Suppressor macrophage treated with lipopolysaccharide for 1 hour (primary cell): ENCODE measurements at regions not wholly inside any gene's neighbourhood (a gene's known extent, or its start where the extent isn't known, plus 50 kb on each side); places are given as distances from the start of the nearest gene placed in this dataset.
"Not testable (repeated sequence)": the region's sequence is repeated elsewhere in the genome, so short reads cannot be mapped to it uniquely, and the experiment has no call there.

Experiments
- DNase-seq, 3 donors: peaks; one replicate each; pipeline ENCODE4 v3.0.0-alpha.2; 2020 to 2022

DNA sequence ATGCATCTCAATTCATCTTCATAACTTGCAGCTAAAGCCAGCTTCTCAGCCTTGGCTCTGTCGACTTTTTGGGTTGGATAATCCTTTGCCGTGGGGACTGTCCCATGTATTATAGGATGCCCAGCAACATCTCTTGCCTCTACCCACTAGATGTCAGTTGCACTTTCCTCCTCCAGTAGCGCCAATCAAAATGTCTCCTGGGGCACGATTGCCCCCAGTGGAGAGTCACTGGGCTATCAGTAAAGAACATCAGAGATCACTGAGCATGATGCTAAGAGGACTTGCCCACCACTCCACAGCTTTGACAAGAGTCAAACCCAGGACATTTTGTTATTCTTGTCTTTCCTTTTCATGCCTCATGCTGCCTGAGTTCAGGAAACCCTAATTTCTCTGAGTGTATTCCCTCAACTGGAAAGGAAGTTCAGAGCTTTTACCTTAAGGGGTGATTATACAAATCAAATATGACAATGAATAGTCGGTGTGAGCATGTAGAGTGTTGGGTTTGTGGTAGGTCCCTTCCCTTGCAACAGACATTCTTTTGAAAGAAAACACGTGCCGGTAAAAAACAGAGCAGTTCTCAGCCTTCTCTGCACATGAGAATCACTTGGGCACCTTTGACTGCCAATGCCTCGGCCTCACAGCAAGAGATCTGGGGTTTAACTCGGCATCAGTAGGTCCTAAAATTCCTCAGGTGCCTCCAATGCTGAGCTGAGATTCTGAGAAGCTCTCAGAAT lies 980.6 kb downstream of the VRK1 start:
- no peak for DNase-seq

DNA sequence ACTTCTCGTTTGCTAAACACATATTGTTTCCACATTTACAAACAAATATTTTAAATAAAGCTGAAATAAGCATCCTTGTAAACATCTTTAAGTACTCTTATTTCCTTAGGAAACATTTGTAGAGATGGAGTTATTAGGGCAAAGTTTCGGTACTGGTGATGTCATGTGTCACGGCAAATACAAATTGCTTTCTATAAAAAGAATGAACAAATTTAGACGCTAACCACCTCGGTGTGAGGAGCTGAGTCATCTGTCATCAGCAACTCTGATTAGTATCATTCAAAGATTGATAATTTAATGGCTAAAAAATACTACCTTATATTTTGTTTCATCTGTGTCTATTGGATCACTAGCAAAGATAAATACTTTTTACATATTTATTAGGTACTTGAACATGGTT lies 982.0 kb downstream of the VRK1 start:
- DNase-seq, result no peak

DNA sequence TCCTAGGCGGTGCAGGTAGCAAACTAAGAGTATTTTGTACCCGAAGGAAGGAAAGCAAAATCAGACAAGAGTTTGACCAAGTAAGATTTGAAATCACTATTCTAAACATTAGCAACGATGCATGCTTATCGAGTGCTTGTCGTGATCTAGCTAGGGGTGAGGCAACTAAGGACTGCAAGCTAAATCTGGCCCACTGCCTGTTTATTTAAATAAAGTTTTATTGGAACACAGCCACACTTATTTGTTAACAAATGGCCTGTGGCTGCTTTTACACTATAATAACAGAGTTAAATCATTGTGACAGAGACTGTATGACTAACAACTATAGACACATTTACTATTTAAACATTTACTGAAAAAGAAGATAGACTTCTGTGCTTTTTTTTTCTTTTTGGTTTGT lies 983.6 kb downstream of the VRK1 start:
- DNase-seq, result no peak

DNA sequence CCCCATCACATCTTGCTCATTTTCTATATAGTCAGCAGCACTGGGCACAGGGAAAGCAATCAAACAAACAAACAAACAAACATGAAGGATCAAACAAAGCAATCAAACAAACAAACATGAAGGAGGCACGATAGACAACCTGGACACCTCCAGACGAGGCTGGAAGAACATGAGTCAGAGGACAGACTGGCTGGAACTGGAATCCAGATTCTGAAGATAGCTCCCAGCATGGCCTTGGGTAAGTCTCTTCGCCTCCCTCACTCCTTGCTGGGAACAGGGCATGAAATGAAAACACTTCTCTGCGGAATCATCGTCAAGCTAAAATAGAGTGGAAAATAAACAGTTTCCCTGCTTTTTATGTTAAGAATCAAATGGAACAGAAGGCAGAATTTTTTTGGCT lies 984.8 kb downstream of the VRK1 start:
- no peak for DNase-seq

DNA sequence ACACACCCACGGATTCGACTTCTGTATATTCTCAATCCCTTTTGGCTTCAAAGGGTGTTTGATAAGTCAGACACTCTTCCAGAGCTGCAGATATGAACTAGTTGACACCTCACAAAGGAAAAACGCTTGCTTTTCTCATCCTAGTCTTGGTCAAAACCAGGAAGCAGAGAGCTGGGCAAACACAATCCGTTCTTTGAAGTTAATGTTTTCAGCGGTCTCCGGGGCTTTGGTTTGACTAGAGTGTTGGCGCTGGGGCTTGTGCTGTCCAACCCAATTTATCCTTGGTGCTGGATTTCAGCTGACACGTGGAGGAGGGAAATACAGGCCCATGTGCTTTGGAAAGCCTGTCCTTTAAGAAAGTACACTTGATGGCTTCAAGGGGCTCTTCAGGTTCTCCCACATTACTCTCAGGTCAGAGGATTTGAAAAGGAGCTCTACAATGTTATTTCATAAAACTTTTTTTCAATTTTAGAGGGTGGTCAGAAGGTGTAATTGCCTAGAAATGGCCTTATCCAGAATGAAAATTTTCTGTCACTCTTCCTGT lies 985.8 kb downstream of the VRK1 start:
- DNase-seq, result no peak

DNA sequence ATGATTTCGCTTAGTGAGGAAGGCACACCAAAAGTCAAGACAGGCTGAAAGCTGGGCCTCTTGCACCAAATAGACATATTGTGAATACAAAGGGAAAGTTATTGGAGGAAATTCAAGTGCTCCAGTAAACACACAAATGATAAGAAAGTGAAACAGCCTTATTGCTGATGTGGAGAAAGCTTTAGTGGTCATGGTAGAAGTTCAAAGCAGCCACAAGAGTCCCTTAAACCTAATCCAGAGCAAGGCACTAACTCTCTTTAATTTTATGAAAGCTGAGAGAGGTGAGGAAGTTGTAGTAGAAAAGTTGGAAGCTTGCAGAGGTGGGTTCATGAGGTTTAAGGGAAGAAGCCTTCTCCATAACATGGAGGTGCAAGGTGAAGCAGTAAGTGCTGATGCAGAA lies 988.3 kb downstream of the VRK1 start:
- no peak for DNase-seq

DNA sequence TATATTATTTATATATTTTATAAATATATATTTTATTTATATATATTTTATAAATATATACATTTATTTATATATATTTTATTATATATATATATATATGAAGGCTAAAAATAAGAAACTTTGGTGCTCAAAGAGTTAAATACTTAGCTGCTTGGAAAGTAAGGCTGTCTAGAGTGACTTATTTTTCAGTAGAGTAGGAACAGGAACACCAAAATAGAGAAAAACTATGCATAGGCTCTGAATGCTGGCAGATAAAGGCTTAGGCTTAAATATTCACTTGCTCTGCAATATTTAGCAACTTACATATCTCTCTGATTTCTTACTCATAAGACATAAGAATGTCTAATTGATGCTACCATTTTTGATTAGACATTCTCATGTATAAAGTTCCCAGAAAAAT lies 991.2 kb downstream of the VRK1 start:
- no peak for DNase-seq

DNA sequence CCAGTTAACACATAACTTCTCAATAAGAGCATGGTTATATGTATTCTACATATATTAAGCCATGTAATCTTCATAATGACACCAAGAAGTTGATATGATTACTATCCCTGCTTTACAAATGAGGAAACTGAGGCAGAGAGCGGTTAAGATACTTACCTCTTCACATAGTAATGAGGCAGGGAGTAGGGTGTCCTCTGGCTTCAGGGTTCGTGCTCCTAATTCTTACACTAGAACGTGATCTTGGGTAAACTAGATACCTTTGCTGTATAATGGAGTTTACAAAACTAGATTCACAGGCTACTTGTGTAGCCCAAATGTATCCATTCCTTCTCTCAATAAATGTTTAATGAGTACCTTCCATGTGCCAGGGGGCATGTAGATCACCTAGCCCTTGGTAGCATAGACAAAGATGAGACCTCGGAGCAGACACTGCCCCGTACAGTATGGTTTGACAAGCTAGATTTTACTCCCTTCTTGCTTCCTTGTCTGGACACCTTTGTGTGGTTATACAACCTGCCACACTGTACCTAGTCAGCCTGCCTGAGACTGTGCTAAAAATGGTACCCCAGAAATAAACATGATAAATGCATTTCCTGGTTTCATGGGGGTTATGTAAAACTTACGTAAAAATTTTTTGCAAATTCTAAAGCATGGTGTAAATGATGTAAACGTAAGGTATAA lies 991.8 kb downstream of the VRK1 start:
- DNase-seq, result no peak

DNA sequence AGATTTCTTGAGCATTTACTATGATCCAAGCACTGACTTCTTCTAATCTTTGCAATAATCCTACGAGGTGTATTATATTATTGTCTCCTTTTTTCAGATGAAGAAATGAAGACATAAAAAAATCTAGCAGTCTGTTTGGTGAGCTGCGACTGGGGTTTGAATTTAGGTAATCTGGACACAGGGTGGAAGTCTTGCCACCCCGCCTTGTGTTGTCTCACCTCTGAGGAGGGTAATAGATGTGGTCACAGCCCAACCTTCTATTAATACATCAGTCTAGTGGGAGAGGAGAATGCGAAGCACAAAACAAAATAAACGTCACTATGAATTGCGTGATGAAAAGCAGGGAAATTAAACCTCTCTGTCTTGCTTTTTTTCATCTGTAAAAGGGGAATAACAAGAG lies 993.9 kb downstream of the VRK1 start:
- DNase-seq, result no peak

DNA sequence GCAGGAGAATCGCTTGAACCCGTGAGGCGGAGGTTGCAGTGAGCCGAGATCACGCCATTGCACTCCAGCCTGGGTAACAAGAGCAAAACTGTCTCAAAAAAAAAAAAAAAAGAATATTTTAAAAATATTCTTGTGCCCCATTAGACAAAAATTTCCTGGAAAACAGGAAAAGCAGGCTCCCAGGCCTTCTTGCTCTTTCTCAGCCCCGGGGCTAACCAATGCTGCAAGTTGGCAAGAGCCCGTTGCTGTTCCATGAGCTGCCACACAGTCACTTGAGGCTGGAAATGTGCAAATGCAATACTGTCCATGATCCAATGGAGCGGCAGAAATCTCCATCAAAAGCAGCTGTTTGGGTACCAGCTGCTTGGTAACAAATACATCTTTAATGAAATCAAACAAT lies 994.7 kb downstream of the VRK1 start:
- DNase-seq, result no peak

DNA sequence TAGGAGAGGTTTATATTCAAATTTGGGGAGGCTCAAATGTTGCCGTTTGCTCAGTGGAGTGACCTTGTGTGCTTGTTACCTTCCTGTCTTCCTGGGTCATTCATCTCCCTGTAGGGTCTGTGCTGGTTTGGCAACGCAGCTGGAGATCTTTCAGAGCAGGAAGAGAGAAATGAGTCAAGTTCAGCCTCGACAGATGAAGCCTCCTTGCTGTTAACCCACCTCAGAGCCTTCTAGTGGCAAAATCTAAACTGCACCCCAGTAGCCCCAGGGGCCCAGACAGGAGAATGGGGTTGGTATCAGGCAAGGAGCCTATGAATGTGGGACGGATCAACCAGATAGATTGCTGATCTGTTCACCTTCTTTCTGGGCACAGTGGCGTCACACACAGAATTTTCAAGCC lies 999.3 kb downstream of the VRK1 start:
- no peak for DNase-seq

DNA sequence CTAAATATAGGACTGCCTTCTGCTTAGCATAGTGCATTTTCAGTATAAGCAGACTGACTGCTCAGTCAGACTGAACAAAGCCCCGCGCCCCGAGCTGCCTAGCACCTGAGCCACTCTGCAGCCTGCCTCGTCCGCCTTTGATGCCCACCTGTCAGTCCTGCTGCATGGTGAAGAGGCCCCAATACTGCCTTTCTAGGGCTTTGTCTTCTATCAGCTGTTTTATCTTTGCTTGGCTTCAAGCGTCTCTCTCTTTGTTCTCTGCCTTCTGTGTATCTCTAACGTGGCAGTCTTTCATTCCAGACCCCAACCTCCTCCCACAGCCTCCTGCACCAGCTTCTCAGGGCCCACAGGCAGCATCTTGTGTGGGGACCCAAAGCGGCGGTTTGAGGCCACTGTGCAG lies 1001.0 kb downstream of the VRK1 start:
- no peak for DNase-seq

DNA sequence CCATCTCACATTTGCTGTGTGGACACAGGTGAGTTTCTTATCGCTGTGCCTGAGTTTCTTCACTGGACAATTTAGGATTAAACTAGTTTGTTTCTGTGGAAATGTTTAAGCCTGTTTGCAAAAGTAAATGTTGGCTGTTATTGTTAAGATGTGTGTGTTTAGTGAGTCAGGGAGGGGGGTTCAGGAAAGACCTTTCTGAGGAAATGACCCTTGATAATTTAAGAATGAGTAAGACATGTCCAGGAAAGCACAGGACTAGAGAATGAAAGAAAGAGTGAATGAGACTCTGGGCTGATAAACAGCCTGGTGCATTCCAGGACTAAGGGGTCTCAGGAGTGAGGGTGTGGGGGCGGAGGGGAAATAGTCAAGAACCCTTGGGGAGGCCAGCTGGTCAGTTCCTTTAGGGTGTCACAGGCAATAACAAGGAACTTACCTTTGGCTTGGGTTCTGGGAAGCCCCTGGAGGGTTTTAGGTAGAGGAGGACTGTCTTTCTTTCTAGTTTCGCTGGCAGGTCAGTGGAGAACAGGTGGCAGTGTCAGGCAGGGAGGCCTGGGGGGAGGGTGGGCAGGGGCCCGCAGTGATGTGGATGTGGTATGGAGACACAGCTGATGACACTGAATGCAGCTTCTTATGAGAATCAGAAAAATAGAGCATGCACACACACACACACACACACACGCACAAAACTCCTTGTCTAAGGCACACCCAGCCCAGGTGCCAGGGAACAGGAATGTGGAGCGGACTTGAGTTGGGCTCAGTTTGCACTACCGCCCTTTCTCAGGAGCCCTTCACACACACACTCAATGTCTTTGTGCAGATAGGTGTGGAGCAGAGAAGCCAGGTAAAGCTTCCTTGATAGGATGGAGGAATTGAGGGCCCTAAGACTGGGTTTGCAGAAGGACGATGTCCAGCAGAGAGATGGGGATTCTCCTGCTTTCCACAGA lies 1005.5 kb downstream of the VRK1 start:
- peak in 1 of 3 donors; percentile 5 for DNase-seq

DNA sequence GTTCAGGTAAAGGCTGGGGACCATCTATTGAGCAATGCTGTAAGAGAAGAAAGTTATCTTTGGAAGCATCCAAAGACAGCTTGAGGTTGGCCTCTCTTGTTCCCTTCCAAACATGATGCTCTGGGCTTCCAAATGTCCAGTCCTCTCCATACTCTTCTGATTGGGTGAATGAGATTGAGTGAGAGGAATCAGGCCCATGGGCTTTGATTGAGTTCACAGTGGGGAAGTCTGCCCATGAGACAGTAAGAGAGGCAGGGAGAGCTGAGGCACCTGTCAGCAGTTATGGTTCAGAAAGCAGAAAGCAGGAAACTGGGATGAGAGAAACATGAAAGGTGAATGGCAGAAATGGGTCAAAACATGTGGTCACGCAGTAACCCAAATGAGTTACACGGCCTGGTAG lies 1006.9 kb downstream of the VRK1 start:
- no peak for DNase-seq

DNA sequence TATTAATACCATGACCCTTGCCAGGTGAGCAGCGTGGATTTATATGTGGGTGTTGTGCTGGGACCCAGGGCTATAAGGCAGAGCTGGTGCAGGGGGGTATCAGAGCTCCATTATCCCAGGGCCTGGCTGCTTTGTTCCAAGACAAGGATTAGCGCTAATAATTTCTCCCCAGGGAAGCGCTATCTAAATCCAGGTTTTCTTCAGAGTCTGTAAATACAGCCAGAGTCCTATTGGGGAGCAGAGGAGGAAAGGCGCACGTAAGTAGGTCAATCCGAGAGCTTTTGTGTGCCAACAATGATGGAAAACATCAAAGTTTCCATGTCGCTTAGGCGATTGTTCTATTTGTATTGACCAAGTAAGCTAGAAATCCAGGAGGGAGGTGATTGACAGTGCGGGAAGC lies 1009.7 kb downstream of the VRK1 start:
- DNase-seq, result no peak

DNA sequence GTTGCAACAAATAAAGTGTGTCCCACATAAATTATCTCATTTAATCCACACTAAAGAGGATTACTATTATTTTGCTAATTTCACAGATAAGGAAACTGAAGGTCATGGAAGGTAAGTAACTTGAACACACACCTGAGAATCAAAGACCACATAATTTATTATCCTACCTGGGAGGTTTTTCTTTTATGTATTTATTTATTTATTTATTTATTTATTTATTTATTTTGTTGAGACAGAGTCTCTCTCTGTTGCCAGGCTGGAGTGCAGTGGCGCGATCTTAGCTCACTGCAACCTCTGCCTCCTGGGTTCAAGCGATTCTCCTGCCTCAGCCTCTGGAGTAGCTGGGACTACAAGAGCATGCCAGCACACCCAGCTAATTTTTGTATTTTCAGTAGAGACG lies 1011.4 kb downstream of the VRK1 start:
- not testable (repeated sequence) for DNase-seq

DNA sequence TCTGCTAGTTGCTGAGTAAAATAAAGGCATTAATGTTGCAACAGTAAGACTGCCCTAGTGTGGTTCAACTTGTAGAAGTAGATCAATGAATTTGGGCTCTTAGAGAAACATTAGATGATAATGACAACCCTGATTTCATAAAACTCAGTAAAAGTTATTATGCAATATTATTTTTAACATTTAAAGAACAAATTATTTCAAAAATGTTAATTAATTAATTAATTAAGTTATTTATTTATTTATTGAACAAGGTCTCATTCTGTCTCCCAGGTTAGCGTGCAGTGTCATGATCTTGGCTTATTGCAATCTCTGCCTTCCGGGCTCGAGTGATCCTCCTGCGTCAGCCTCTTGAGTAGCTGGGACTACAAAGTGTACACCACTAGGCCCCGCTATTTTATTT lies 1016.4 kb downstream of the VRK1 start:
- no peak for DNase-seq

DNA sequence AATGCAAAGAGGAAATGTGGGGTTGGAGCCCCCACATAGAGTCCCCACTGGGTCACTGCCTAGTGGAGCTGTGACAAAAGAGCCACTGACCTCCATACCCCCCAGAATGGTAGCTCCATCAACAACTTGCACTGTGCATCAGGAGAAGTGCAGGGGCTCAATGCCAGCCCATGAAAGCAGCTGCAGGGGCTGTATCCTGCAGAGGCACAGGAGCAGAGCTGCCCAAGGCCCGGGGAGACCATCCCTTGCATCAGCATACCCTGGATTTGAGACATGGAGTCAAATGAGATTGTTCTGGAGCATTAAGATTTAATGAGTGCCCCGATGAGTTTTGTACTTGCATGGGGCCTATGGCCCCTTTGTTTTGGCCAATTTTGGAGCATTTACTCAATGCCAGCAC lies 1023.6 kb downstream of the VRK1 start:
- no peak for DNase-seq

DNA sequence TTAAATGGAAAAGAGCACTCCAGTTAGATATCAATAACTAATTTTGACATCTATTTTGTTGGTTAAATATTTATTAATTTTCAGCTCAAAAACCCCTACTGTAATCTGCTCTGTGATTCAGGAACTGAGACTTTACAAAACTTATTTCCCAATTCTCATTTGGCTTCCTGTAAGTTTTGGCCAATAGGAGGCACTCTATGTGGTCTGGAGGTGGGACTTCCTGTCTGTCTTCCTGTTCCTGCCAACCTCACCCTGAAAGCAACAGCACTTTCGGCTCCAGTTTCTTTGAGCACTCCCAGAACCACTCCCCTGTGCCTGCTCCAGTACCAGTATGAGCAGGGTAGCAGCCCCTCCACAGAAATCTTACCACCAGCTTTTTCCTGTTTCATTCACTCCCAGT lies 1027.0 kb downstream of the VRK1 start:
- DNase-seq, result peak in 1 of 3 donors; percentile 8

DNA sequence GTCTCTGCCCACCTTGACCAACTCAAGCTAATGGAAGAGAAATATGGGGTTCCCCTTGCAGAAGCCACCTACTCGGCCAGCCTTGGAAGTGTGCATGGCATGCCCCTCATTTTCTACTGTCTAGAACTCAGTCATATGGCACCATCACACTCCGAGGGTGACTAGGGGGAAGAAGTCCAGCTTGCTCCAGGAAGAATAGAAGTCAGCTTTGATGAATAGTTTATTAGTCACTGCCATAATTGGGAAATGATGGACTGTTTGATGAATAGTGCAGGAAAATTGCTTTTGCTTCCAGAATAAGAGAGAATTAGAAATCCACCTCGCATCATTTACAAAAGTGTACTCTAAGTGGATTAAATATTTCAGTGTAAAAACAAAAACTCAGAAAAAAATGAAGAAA lies 1030.6 kb downstream of the VRK1 start:
- DNase-seq, result peak in 2 of 3 donors; percentile 3 to 24

DNA sequence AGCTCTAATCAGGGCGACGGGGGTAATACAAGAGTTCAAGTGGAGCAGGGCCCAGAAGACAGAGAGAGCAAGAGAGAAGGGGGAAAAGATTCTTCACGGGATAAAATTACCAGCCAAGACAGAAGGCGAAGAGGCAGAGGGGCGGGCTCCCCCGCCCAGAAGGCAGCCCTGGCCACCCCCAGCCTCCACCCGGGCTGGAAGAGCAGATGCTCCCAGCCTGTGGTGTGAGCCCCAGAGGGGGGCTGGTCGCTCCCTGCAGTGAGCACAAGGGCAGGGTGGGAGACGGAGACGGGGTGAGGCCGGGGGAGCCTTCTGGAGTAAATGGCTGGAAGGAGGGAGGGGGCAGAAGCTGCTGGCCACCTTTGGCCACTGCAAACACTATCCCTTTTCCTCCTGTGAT lies 1035.6 kb downstream of the VRK1 start:
- no peak for DNase-seq

DNA sequence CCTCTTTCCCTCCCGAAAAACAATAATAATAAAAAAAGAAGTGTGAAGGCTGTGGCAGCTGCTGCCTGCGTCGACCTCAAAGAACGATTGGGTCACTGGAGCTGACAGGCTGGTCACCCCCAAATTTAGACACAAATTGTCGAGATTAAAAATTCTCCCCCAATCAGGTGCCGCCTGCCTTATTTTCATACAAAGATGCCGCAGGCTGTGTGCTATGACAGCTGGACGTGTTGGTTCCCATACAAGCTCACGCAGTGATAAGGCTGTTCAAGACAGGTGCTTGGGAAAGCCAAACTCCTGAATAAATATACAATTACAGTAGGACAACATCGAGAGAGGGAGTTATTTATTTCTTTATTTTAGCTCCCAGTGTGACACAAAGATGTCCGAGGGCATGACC lies 1041.8 kb downstream of the VRK1 start:
- DNase-seq, result no peak

DNA sequence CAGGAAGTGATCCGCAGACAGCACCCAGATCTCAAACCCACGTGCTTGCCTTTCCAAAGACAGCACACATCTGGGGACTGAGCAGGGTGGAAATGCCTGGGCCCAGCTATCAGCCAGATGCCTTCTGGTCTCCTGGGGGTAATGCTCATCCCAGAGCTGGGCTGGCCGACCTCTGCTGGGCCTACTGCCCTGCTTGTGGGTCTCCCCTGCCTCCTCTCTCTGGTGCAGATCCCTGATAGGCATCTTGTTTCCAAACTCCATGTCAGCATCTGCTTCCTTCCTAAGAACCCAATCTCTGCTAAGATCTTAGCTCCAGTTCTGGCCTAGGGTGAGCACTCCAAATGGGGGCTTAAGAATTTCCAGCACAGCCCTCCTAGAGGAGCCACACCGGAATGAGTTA lies 1043.0 kb downstream of the VRK1 start:
- DNase-seq, result no peak
